Dermis microvascular lymphatic vessel endothelial cell (primary cell): ENCODE measurements at regions not wholly inside any gene's neighbourhood (a gene's known extent, or its start where the extent isn't known, plus 50 kb on each side); places are given as distances from the start of the nearest gene placed in this dataset.
A peak's percentile ranks its signal among the peaks of the same experiment; 100 is the strongest.

Experiments used
- DNase-seq, 2 donors: peaks; one replicate each; pipeline versions ENCODE4 v3.0.0 to v3.0.0-alpha.2; 2010; ENCODE audit warnings: low read depth in 2 of 2

DNA sequence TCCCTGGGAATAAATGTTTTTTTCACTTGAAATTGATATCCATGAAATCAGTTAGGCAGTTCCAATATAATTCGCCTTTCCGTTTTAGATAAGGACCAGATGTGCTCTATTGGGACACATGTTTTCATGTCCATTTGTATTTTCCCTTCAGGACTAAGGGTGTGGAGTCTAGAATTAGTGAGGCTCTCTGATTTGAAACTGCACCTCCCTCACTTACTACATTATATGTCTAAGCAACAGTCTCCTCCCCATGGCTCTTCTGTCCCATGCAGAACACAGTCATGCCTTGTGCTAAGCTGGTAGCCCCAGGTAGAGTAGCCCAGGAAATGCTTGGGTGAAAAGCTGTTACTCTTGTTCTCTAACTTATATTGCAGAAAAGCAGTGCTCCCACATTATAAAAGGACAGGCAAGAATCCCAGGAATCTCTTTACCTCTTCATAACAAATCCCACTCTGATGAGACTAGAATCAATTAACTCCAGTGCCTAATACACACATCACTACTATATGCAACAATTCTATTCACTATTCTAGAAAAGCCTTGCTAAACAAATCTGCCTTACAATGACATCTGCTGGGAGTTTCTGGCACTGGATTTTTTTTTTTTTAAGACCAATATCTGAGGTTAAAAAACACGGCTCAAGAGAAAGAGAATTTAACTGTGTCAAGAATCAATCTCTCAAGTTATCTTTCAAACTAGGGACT, 293.9 kb downstream of the SNX13 start:
- peak; percentile 16 to 30 for DNase-seq

DNA sequence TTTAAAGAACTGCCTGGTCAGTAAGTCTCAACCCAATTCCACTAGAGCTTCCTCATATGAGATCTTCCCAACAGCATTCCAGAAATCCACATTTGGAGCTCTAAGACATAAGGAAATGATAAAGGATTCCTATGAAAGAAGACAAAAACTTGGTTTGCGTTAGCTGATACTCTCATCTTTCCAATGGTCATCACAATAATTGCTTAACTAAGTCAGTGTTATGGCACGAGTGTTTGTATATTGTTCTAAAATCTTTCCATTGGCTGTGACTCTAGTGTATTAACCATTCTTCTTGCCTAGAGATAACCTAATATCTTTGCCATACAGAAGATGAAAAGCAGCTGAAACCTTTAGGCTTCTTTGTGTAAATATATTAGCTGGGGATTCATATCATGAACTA, 289.0 kb downstream of the SNX13 start:
- no peak for DNase-seq

DNA sequence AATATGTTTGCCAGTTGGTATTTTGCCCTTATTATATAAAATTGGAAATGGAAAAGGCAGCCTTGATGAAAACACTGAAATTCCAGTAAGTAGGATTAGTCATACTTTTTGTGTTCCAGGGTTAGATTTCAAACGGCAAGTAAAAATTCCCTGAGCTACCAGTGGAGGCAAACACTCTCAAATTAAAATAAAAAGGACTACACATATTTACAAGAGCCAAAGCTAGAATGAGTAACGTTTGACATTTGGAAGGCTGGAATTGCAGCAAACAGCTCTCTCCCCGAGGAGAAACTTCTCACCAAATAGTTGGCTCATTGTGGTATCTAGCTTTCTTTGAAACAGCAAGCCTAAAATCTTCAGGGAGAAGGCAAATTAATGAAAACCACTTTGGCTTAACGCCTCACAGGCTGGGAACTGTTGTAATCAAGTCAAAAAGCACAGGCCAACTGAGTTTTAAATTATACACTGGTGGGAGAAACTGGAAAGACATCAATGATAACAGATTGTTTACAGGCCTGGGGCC, 288.4 kb downstream of the SNX13 start:
- no peak for DNase-seq

GRCh38 chr7:17654940-17655339, 285.4 kb downstream of the SNX13 start:
- peak in 1 of 2 donors; percentile 31 for DNase-seq

DNA sequence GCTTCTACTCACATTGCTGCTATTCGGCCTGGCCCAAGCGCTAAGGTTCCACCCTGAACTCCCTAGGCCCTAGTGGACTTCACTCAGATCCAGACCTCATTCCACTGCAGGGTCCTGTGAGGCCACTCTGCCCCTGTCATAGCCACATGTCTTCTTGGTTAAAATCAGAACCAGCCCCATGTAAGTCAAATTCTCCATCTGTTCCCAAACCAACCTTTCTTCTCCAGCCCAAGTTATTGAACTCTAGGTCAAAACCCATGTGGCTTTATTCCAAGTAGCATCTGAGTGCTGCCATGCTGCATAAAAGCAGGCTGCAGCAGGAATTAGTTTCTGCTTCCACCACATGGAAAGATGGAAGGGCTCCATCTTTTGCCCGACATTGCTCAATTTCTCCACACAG, 281.2 kb downstream of the SNX13 start:
- DNase-seq, result no peak

DNA sequence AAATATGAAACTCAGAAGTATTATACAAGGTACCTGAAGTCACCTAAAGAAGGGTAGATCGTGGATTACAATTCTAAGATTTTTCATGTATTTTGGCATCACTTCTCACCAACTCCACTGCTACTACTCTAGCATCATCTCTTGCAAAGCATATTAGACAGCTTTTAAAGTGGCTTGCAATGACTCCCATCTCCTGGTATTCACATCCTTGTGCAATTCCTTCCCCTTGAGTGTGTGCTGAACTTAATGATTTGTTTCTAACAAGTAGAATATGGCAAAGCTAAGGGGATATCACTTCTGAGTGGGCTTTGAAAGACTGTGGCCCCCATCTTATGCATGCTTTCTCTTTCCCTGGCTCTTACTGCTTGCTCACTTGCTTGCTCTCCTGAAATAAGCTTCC, 280.2 kb downstream of the SNX13 start:
- no peak for DNase-seq

- DNase-seq, result no peak
Measured at GRCh38 chr7:17661982-17662585, 278.2 kb downstream of the SNX13 start.

DNA sequence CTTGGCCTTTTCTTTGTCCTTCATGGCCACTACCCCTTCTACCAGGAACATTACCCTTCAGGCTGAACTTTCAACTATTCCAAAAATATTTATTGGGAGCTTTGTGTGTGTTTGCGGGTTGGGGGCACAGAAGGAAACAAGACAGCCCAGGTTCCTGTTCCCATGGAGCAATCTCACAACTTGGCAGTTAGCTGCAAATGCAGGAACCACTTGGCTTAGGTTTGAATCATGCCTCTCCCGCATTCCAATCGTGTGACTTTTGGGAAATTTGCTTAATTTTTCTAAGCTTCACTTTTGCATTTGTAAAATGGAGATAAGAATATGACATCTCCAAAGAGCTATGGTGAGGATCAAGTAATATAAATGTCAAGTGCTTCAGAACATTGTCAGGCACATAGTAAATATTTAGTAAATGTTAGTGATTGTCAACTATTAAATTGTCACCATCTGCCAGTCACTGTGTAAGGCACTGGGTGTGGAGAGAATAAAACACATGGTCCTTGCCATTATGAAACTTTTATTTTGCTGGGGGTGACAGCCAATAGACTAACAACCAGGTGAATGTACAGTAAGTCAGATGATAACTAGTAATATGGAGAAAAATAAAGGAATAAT, 277.1 kb downstream of the SNX13 start:
- no peak for DNase-seq

DNA sequence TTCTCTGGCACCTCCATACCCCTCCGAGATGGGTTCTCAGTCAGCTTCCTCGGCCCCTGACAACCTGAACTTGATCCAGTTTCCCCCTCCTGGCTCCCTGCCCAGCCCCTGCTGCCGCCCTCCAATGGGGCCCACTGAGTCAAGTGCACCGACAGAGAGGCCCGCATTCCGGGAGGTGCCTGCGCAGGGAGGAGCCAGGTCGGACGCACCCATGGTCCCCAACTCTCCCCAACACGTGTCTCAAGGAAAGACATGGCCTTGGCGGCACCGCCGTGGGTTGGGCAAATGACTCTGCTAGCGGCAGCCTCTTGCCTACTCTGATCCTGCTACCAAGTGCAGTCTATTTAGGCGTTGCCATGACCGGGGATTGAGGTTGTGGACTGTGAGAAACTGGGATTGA, 275.3 kb downstream of the SNX13 start:
- DNase-seq, result no peak

- no peak for DNase-seq
Measured at GRCh38 chr7:17668122-17668521, 272.2 kb downstream of the SNX13 start.

DNA sequence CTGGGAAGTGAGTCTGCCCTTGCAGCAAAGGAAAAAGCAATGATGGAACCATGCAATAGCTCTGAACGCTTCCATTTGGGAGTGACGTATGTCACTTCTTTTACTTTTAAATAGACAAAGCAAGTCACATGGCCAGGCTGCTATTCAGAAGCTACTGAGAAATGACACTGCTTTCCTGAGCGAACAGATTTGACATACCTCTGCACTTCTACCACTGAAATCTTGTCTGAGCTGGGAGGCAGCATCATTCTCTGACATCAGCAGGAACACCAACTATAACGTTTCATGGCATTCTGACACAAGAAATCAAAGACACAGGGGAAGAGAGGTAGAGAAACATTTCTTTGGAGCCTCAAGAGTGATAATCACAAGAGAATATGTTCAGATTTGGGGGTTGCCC, 271.1 kb downstream of the SNX13 start:
- DNase-seq, result no peak

DNA sequence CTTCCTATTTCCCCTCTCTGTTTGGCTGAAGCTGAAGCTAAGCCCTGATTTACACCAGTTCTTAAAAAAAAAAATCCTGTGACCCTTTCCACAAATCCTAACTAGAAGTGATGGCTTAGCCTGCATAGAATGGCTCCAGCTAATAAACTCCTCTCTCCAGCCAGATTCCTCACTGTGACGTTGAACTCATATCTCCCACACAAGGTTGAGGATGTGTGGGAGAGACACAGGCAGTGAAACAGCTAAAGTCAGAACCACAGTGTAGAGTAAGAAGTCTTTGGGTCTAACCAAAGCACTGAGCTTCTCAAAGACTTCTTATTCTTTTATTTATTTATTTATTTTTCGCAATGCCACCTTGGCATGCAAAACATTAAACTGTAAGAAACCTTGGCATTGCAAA, 268.3 kb downstream of the SNX13 start:
- no peak for DNase-seq

- no peak for DNase-seq
Measured at GRCh38 chr7:17672783-17673182, 267.5 kb downstream of the SNX13 start.

GRCh38 chr7:17674166-17674942, 265.9 kb downstream of the SNX13 start:
- no peak for DNase-seq

DNA sequence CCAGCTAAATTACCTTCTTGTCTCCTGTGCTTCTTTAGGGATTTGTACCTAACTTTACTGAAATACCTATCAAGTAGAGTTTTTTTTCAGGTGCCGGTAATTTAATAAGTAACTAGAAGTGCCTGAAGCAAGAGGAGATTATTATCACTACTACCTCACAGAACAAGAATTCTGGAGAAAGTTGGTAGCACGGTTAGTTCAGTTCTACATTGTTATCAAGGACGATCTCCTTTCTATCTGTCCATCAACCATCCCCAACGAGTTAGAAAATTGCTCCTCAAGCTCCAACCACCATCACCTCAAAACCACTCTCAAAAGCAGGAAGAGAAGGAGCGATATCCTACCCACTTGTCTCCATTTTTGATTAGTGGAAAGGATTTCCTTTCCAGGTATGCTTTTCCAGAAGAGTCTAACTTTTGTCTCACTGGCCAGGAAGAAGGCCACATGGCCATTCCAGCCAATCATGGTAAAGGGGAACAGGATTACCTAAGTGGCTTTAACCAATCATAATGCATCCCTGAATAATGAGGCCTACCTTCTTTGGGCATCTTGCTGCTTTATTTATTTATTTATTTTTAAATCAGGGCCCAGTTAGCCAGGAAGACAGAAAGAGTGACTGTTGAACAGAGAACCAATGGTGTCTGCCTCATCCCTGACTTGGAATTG, 265.2 kb downstream of the SNX13 start:
- no peak for DNase-seq

DNA sequence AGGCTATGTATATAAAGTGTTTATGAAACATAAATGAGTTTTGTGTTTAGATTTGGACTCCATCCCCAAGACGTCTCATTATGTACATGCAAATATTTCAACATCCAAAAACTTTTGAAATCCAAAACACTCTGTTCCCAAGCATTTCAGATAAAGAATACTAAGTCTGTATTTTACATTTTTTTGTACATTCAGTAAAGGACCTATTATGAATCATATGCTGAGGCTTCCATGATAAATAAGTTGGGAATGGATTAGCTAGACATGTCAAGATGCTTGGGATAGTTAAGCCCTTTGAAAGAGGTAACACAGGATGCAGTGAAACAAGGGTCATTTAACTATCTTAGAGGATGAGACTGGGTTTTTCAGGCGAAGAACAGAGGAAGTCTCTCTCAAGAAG, 262.9 kb downstream of the SNX13 start:
- no peak for DNase-seq

- no peak for DNase-seq
Measured at GRCh38 chr7:17678896-17679295, 261.4 kb downstream of the SNX13 start.

- no peak for DNase-seq
Measured at GRCh38 chr7:17679458-17679857, 260.8 kb downstream of the SNX13 start.

DNA sequence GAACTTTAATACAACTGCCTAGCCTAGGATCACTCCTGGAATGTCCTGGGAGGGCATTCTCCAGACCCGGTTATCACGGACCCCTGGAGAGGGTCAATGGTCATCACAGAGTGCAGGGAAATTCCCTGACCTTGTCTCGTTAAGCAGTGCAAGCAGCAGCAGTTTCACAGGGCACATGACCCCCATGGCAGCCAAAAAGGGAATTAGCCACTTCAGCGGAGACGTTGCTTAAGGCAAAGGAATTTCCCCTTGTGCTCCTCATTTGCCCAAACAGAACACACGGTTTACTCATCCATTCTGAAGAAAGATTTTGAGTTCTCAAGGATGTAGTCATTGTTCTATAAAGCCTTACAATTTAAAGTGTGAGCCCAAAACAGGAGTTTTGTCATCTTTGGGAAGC, 260.3 kb downstream of the SNX13 start:
- DNase-seq, result no peak

DNA sequence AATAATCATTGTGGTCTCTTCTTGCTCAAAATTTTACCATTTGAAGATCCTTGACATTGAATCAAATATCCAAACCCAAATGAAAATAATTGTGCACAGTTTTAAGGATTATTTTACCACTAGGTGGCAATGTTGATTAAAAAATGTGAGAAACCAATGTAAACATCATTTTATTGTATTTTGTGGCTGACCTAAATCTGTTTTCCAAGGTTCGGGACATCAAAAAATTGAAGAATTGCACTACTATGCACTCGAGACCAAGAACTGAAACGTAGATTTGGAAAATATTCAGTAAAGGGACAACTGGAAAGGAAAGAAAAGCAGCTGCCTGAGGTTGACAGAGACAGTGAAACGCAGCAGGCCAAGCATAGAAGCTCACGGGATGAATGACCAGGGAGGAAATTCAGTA, 259.3 kb downstream of the SNX13 start:
- peak in 1 of 2 donors; percentile 5 for DNase-seq

DNA sequence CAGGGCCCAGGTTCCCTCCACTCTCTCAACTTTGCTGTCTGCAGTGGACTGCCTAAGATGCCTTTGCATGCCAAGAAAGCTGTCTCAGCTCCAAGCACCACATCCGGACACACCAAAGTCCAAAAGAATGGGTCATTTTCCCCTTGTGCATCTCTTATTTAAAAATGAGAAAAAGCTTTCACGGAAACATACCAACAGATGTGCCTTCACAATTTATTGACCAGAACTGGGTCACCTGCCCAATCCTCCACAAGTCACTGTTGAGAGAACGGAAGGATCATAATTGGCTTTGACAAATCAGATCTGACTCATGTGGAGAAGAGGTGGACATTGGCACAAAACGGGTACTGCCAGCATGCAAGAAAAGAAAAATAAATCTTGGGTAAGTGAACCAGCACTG, 258.3 kb downstream of the SNX13 start:
- DNase-seq, result no peak

DNA sequence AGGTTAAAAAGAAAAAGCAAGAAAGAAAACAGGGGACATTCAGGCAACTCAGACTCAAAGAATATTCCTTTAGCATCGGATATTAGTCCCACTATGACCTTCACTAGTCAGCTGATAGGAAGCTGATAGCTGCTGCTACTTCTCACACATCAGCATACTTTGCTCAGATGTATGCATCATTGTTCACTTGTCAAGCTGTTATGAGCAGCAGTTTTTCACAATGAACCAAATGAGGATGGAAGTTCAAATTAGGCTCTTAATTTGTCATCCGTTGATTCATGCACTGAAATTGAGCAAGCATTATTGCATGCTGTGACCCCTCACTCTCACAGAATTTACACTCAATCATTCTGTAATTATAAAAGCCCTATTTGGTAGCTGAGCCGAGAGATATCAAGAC, 257.7 kb downstream of the SNX13 start:
- no peak for DNase-seq
